ENCODE measurements at regions not wholly inside any gene's neighbourhood (a gene's known extent, or its start where the extent isn't known, plus 50 kb on each side); places are given as distances from the start of the nearest gene placed in this dataset.

DNA sequence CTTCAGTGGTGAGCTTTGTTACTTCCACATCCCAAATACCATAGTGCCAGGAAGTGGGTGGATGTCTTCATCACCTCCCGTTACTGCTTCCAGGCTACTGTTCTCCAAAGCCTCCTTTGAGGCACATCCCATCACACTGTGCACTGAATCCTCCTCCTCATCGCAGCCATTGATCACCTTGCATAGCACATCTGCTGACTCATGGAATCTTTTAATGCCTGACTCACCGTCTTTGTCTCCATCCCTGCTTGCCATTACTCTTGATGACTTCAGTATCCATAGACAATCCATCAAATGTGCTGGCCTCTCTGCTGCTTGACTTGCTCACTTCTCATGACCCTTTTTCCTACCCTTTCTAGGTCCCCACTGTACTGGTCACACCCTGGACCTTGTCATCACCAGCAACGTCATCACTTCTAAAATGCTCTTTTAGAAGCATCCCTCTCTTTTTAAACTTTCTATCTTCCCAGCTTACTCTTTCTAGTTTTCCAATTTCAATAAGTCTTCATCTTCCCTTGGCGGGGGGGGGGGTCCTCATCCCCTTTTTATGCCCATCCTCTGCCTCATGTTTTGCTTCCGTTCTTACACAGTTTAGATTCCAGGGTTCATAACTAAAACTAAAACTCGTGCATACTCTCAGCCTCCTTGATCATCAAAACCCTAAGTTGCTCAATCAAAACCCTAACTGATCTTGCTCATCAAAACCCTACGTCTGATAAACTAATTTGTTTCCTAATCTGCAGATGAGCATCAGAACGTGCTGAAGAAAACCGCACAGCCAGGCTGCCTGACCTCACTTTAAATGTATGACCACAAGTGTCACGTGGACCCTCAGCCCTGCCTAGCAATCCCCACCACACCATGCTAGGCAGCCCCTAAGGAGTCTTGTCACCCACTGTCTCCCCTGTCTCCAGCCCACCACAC is 289.7 kb upstream of the ZFHX3 start:
- TF ChIP-seq, protein P1, sequence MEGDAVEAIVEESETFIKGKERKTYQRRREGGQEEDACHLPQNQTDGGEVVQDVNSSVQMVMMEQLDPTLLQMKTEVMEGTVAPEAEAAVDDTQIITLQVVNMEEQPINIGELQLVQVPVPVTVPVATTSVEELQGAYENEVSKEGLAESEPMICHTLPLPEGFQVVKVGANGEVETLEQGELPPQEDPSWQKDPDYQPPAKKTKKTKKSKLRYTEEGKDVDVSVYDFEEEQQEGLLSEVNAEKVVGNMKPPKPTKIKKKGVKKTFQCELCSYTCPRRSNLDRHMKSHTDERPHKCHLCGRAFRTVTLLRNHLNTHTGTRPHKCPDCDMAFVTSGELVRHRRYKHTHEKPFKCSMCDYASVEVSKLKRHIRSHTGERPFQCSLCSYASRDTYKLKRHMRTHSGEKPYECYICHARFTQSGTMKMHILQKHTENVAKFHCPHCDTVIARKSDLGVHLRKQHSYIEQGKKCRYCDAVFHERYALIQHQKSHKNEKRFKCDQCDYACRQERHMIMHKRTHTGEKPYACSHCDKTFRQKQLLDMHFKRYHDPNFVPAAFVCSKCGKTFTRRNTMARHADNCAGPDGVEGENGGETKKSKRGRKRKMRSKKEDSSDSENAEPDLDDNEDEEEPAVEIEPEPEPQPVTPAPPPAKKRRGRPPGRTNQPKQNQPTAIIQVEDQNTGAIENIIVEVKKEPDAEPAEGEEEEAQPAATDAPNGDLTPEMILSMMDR (IDR thresholded peaks at IDR 0.05 in 8 of 11, conservative IDR thresholded peaks at IDR 0.05 in 3 of 11) = no peak
- TF ChIP-seq POLR2AphosphoS5 (IDR thresholded peaks at IDR 0.05) (no peak), POLR2A (IDR thresholded peaks at IDR 0.05) (no peak)

Data from spleen (tissue), 7 donors.